GM23338 (cell line): ENCODE measurements at regions not wholly inside any gene's neighbourhood (a gene's known extent, or its start where the extent isn't known, plus 50 kb on each side); places are given as distances from the start of the nearest gene placed in this dataset.

Experiments
- ATAC-seq: fragments of 200-7000 bp; cut with Tn5 transposase; 3 replicates; pipeline ENCODE4 v1.9.1; 2020
- DNase-seq: peaks from one replicate; pipeline ENCODE4 v3.0.0-alpha.2; 2015; ENCODE audit warnings: low spot score
- H2AFZ ChIP-seq: fragments of 200-600 bp; sonication (generic); 2 replicates; pipeline ENCODE4 v1.8.0; 2016; ENCODE audit warnings: antibody characterized with exemption, mild to moderate bottlenecking, moderate library complexity
- H3F3A ChIP-seq: fragments of 200-600 bp; sonication (generic); replicated peaks from 2 replicates; pipeline ENCODE4 v1.8.0; 2017; ENCODE audit warnings: antibody characterized with exemption, mixed run types, low read depth
- H3K27ac ChIP-seq: fragments of 200-600 bp; sonication (generic); 2 replicates; pipeline ENCODE4 v1.6.1; 2016; ENCODE audit warnings: low read depth
- H3K27me3 ChIP-seq: fragments of 200-600 bp; sonication (generic); 2 replicates; pipeline ENCODE4 v1.8.0; 2016; ENCODE audit warnings: mild to moderate bottlenecking, mixed run types, moderate library complexity; ENCODE audit not compliant: insufficient read depth
- H3K36me3 ChIP-seq: fragments of 200-600 bp; sonication (generic); 2 replicates; pipeline ENCODE4 v1.8.0; 2016; ENCODE audit warnings: mild to moderate bottlenecking; ENCODE audit not compliant: insufficient read depth
- H3K4me1 ChIP-seq: fragments of 200-600 bp; sonication (generic); 2 replicates; pipeline ENCODE4 v1.8.0; 2016; ENCODE audit warnings: mild to moderate bottlenecking, moderate library complexity; ENCODE audit not compliant: insufficient read depth
- H3K4me2 ChIP-seq: fragments of 200-600 bp; sonication (generic); 2 replicates; pipeline ENCODE4 v1.7.1; 2017; ENCODE audit warnings: mixed run types
- H3K4me3 ChIP-seq: fragments of 200-600 bp; sonication (generic); 2 replicates; pipeline ENCODE4 v1.6.1; 2016; ENCODE audit warnings: mixed run types
- H3K79me2 ChIP-seq: fragments of 200-600 bp; sonication (generic); replicated peaks from 2 replicates; pipeline ENCODE4 v1.8.0; 2017; ENCODE audit warnings: mild to moderate bottlenecking; ENCODE audit not compliant: insufficient read depth
- H3K9me2 ChIP-seq: fragments of 200-600 bp; sonication (generic); 2 replicates; pipeline ENCODE4 v1.8.0; 2017; ENCODE audit not compliant: insufficient read depth
- H4K20me1 ChIP-seq: fragments of 200-600 bp; sonication (generic); replicated peaks from 2 replicates; pipeline ENCODE4 v1.8.0; 2017; ENCODE audit warnings: mild to moderate bottlenecking; ENCODE audit not compliant: insufficient read depth
- H3K27ac Mint-ChIP-seq: 2 replicates; pipeline ENCODE4 v1.8.0; 2020; ENCODE audit warnings: inconsistent platforms, mild to moderate bottlenecking, moderate library complexity, mixed read lengths
- H3K27me3 Mint-ChIP-seq: 3 replicates; pipeline ENCODE4 v1.8.0; 2022; ENCODE audit warnings: low read depth, mild to moderate bottlenecking, moderate library complexity, mixed read lengths, inconsistent platforms; ENCODE audit not compliant: insufficient read depth, poor library complexity
- H3K36me3 Mint-ChIP-seq: 3 replicates; pipeline ENCODE4 v1.8.0; 2021; ENCODE audit warnings: low read depth, mild to moderate bottlenecking, inconsistent platforms, moderate library complexity, mixed read lengths
- H3K4me1 Mint-ChIP-seq: 3 replicates; pipeline ENCODE4 v1.8.0; 2020; ENCODE audit warnings: mild to moderate bottlenecking, inconsistent platforms, mixed read lengths
- H3K4me3 Mint-ChIP-seq: 3 replicates; pipeline ENCODE4 v1.8.0; 2021; ENCODE audit warnings: moderate library complexity, mild to moderate bottlenecking, inconsistent platforms, mixed read lengths
- H3K9me3 Mint-ChIP-seq: 3 replicates; pipeline ENCODE4 v1.8.0; 2020; ENCODE audit warnings: moderate library complexity, mild to moderate bottlenecking, inconsistent platforms, mixed read lengths
- CREB1 ChIP-seq: fragments of 250-450 bp; sonication (Bioruptor Pico); IDR thresholded peaks from 2 replicates; pipeline ENCODE4 v1.5.0; 2020; ENCODE audit warnings: low read depth, mild to moderate bottlenecking, moderate library complexity
- CTCF ChIP-seq, 2 experiments: fragments of 200-600 bp in 1 of 2; sonication (generic) in 1 of 2; conservative IDR thresholded peaks; 2 replicates each; pipeline versions ENCODE4 v1.5.1 to v1.6.1; 2016 to 2017; ENCODE audit warnings: antibody characterized with exemption in 2 of 2, low read depth in 2 of 2, mild to moderate bottlenecking in 2 of 2, moderate library complexity in 1 of 2
- EZH2 ChIP-seq: fragments of 200-600 bp; sonication (generic); IDR thresholded peaks from one replicate; pipeline ENCODE4 v1.8.0; 2017; ENCODE audit warnings: antibody characterized with exemption, mild to moderate bottlenecking, low read depth; ENCODE audit not compliant: unreplicated experiment
- JUNB ChIP-seq: IDR thresholded peaks from one replicate; pipeline ENCODE4 v1.6.1; 2016; ENCODE audit warnings: antibody characterized with exemption; ENCODE audit not compliant: unreplicated experiment
- NANOG ChIP-seq: IDR thresholded peaks from 2 replicates; pipeline ENCODE4 v1.6.1; 2016; ENCODE audit warnings: antibody characterized with exemption, borderline replicate concordance
- STAT1 ChIP-seq: IDR thresholded peaks from one replicate; pipeline ENCODE4 v1.6.1; 2016; ENCODE audit warnings: antibody characterized with exemption; ENCODE audit not compliant: unreplicated experiment
- ZNF462 ChIP-seq: fragments of 250-450 bp; sonication (Bioruptor Pico); IDR thresholded peaks from 2 replicates; pipeline ENCODE4 v1.5.0; 2020; ENCODE audit warnings: mild to moderate bottlenecking, moderate library complexity
- TF ChIP-seq, protein P1 (sequence below): IDR thresholded peaks from one replicate; pipeline ENCODE4 v1.6.1; 2018; ENCODE audit warnings: antibody characterized with exemption; ENCODE audit not compliant: unreplicated experiment

GRCh38 chr19:29886586-29886985 lies 55.5 kb upstream of the URI1 start:
- Mint-ChIP-seq H3K27me3 (peaks cover 16% of the 10 kb centered on the region), H3K9me3 (no peaks in the 10 kb centered on the region), H3K36me3 (no peaks in the 10 kb centered on the region; the same call in 2 of the 3 replicates), H3K27ac (no peak overlapping the region), H3K4me1 (peaks cover 12% of the 10 kb centered on the region; the same call in 2 of the 3 replicates), H3K4me3 (no peak overlapping the region)
- Histone ChIP-seq H3K36me3 (no peaks in the 10 kb centered on the region), H3K4me3 (no peak overlapping the region), H3K4me1 (no peaks in the 10 kb centered on the region; the same call in 1 of the 2 replicates), H3F3A (no peaks in the 10 kb centered on the region), H3K27me3 (no peaks in the 10 kb centered on the region), H3K27ac (no peak overlapping the region), H3K79me2 (no peaks in the 10 kb centered on the region), H4K20me1 (no peaks in the 10 kb centered on the region), H3K9me2 (no peaks in the 10 kb centered on the region), H3K4me2 (no peak overlapping the region), H2AFZ (no peak overlapping the region)
- ATAC-seq = no peak
- DNase-seq = no peak
- TF ChIP-seq CTCF (conservative IDR thresholded peaks at IDR 0.05; ENCODE audit: low read depth in 2 of 2) (no peak), EZH2 (no peak), STAT1 (no peak), CREB1 (no peak), ZNF462 (no peak), JUNB (no peak), NANOG (no peak)
- TF ChIP-seq, protein P1, sequence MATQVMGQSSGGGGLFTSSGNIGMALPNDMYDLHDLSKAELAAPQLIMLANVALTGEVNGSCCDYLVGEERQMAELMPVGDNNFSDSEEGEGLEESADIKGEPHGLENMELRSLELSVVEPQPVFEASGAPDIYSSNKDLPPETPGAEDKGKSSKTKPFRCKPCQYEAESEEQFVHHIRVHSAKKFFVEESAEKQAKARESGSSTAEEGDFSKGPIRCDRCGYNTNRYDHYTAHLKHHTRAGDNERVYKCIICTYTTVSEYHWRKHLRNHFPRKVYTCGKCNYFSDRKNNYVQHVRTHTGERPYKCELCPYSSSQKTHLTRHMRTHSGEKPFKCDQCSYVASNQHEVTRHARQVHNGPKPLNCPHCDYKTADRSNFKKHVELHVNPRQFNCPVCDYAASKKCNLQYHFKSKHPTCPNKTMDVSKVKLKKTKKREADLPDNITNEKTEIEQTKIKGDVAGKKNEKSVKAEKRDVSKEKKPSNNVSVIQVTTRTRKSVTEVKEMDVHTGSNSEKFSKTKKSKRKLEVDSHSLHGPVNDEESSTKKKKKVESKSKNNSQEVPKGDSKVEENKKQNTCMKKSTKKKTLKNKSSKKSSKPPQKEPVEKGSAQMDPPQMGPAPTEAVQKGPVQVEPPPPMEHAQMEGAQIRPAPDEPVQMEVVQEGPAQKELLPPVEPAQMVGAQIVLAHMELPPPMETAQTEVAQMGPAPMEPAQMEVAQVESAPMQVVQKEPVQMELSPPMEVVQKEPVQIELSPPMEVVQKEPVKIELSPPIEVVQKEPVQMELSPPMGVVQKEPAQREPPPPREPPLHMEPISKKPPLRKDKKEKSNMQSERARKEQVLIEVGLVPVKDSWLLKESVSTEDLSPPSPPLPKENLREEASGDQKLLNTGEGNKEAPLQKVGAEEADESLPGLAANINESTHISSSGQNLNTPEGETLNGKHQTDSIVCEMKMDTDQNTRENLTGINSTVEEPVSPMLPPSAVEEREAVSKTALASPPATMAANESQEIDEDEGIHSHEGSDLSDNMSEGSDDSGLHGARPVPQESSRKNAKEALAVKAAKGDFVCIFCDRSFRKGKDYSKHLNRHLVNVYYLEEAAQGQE = no peak
